GM23248 (cell line): ENCODE measurements at regions not wholly inside any gene's neighbourhood (a gene's known extent, or its start where the extent isn't known, plus 50 kb on each side); places are given as distances from the start of the nearest gene placed in this dataset.
A peak's percentile ranks its signal among the peaks of the same experiment; 100 is the strongest.

ENCODE experiments used
- DNase-seq: peaks from one replicate; pipeline ENCODE4 v3.0.0-alpha.2; 2015
- H2AFZ ChIP-seq: fragments of 200-600 bp; sonication (generic); 2 replicates; pipeline ENCODE4 v1.6.1; 2016; ENCODE audit warnings: antibody characterized with exemption
- H3F3A ChIP-seq: fragments of 200-600 bp; sonication (generic); 2 replicates; pipeline ENCODE4 v1.6.1; 2016; ENCODE audit warnings: mild to moderate bottlenecking, antibody characterized with exemption, mixed run types; ENCODE audit not compliant: insufficient read depth
- H3K27ac ChIP-seq: fragments of 200-600 bp; sonication (generic); 2 replicates; pipeline ENCODE4 v1.5.1; 2016; ENCODE audit warnings: mild to moderate bottlenecking
- H3K27me3 ChIP-seq: fragments of 200-600 bp; sonication (generic); replicated peaks from 2 replicates; pipeline ENCODE4 v1.6.1; 2016; ENCODE audit warnings: mild to moderate bottlenecking; ENCODE audit not compliant: insufficient read depth
- H3K36me3 ChIP-seq: fragments of 200-600 bp; sonication (generic); 2 replicates; pipeline ENCODE4 v1.6.1; 2016; ENCODE audit warnings: low read depth, mild to moderate bottlenecking
- H3K4me1 ChIP-seq: fragments of 200-600 bp; sonication (generic); 2 replicates; pipeline ENCODE4 v1.6.1; 2016; ENCODE audit warnings: mild to moderate bottlenecking; ENCODE audit not compliant: insufficient read depth
- H3K4me2 ChIP-seq: fragments of 200-600 bp; sonication (generic); one replicate; pipeline ENCODE4 v1.6.1; 2016; ENCODE audit warnings: mild to moderate bottlenecking; ENCODE audit not compliant: unreplicated experiment
- H3K4me3 ChIP-seq: fragments of 200-600 bp; sonication (generic); 2 replicates; pipeline ENCODE4 v1.5.1; 2016; ENCODE audit warnings: mild to moderate bottlenecking
- H3K79me2 ChIP-seq: fragments of 200-600 bp; sonication (generic); 2 replicates; pipeline ENCODE4 v1.6.1; 2016; ENCODE audit warnings: mild to moderate bottlenecking; ENCODE audit not compliant: insufficient read depth
- H3K9ac ChIP-seq: fragments of 200-600 bp; sonication (generic); 2 replicates; pipeline ENCODE4 v1.6.1; 2016; ENCODE audit warnings: mild to moderate bottlenecking
- H3K9me2 ChIP-seq: fragments of 200-600 bp; sonication (generic); 2 replicates; pipeline ENCODE4 v1.6.1; 2016; ENCODE audit warnings: mixed run types, mild to moderate bottlenecking, moderate library complexity; ENCODE audit not compliant: insufficient read depth
- H3K9me3 ChIP-seq: fragments of 200-600 bp; sonication (generic); one replicate; pipeline ENCODE4 v1.6.1; 2017; ENCODE audit warnings: low read depth
- H4K20me1 ChIP-seq: fragments of 200-600 bp; sonication (generic); 2 replicates; pipeline ENCODE4 v1.6.0; 2016; ENCODE audit not compliant: insufficient read depth
- EZH2 ChIP-seq: fragments of 200-600 bp; sonication (generic); IDR thresholded peaks from 2 replicates; pipeline ENCODE4 v1.6.1; 2018; ENCODE audit warnings: antibody characterized with exemption, mild to moderate bottlenecking; ENCODE audit not compliant: insufficient read depth, poor library complexity, severe bottlenecking
- EZH2phosphoT487 ChIP-seq: fragments of 200-600 bp; sonication (generic); IDR thresholded peaks from 2 replicates; pipeline ENCODE4 v1.6.1; 2018; ENCODE audit warnings: antibody characterized with exemption, moderate library complexity, mild to moderate bottlenecking, low read depth; ENCODE audit not compliant: insufficient read depth
- WGBS, 2 experiments: methylation state at CpG; one replicate each; pipeline ENCODE4 v1.1.6; 2015 to 2017; ENCODE audit warnings: low lambda C conversion rate in 2 of 2, low coverage in 1 of 2; ENCODE audit errors: missing lambda C conversion rate in 2 of 2; 5-methylcytosine and 5-hydroxymethylcytosine counted together
- in situ Hi-C: fragments of 300-500 bp; cut with MboI; formaldehyde crosslinking; loops from 2 replicates; pipeline ENCODE4 v1.15.0; 2020

- no peak for DNase-seq
- no peaks in the 10 kb centered on the region for H3K4me1 ChIP-seq
- peaks cover 15% of the 10 kb centered on the region; the same call in 1 of the 2 replicates for H3K27me3 ChIP-seq
- H2AFZ ChIP-seq = no peak overlapping the region
- no peak overlapping the region for H3K4me3 ChIP-seq
- H4K20me1 ChIP-seq = no peaks in the 10 kb centered on the region
- no peak overlapping the region for H3K9ac ChIP-seq
- no peaks in the 10 kb centered on the region for H3K36me3 ChIP-seq
- no peak overlapping the region for H3K27ac ChIP-seq
- H3K9me2 ChIP-seq = no peaks in the 10 kb centered on the region
- no peaks in the 10 kb centered on the region for H3K9me3 ChIP-seq
- no peak overlapping the region for H3K4me2 ChIP-seq
- no peaks in the 10 kb centered on the region for H3F3A ChIP-seq
- 60 to 70% methylated on average over 2 of the region's 2 CpGs for WGBS, 2 experiments
- TF ChIP-seq EZH2phosphoT487 = no peak
- TF ChIP-seq EZH2 = no peak
- in situ Hi-C loops = no loop called here
- H3K79me2 ChIP-seq = no peaks in the 10 kb centered on the region
Observed at GRCh38 chr7:42747044-42747443, 164.8 kb downstream of the C7orf25 start.

- no peak overlapping the region for H2AFZ ChIP-seq
- no peaks in the 10 kb centered on the region for H3K9me2 ChIP-seq
- no peaks in the 10 kb centered on the region for H3K4me1 ChIP-seq
- H3K79me2 ChIP-seq = no peaks in the 10 kb centered on the region
- H3K27ac ChIP-seq = no peak overlapping the region
- 62 to 72% methylated on average over 2 of the region's 2 CpGs for WGBS, 2 experiments
- H3F3A ChIP-seq = no peaks in the 10 kb centered on the region
- TF ChIP-seq EZH2 = no peak
- no peak for TF ChIP-seq EZH2phosphoT487
- no peak overlapping the region for H3K9ac ChIP-seq
- no peaks in the 10 kb centered on the region for H3K9me3 ChIP-seq
- no peaks in the 10 kb centered on the region for H3K36me3 ChIP-seq
- no peak overlapping the region for H3K4me2 ChIP-seq
- no peak for DNase-seq
- peaks cover 16% of the 10 kb centered on the region; the same call in 1 of the 2 replicates for H3K27me3 ChIP-seq
- no peak overlapping the region for H3K4me3 ChIP-seq
- in situ Hi-C loops = no loop called here
- H4K20me1 ChIP-seq = no peaks in the 10 kb centered on the region
Observed at GRCh38 chr7:42746214-42746613, 165.7 kb downstream of the C7orf25 start.

GRCh38 chr7:42745357-42746059 is 166.4 kb downstream of the C7orf25 start:
- DNase-seq = peak; percentile 49
- no peak overlapping the region for H3K27ac ChIP-seq
- no peaks in the 10 kb centered on the region for H3F3A ChIP-seq
- no peak overlapping the region for H2AFZ ChIP-seq
- H3K4me2 ChIP-seq = no peak overlapping the region
- H3K79me2 ChIP-seq = no peaks in the 10 kb centered on the region
- no peaks in the 10 kb centered on the region for H4K20me1 ChIP-seq
- no peaks in the 10 kb centered on the region for H3K36me3 ChIP-seq
- no peaks in the 10 kb centered on the region for H3K9me3 ChIP-seq
- no peak overlapping the region for H3K9ac ChIP-seq
- H3K9me2 ChIP-seq = no peaks in the 10 kb centered on the region
- no peaks in the 10 kb centered on the region for H3K4me1 ChIP-seq
- TF ChIP-seq EZH2phosphoT487 (no peak), EZH2 (no peak)
- peaks cover 16% of the 10 kb centered on the region; the same call in 1 of the 2 replicates for H3K27me3 ChIP-seq
- in situ Hi-C loops = no loop called here
- H3K4me3 ChIP-seq = no peak overlapping the region
- WGBS, 2 experiments = 24 to 29% methylated on average over 3 of the region's 3 CpGs

- no peaks in the 10 kb centered on the region for H3K79me2 ChIP-seq
- H3K9me3 ChIP-seq = no peaks in the 10 kb centered on the region
- H3K27me3 ChIP-seq = peaks cover 23% of the 10 kb centered on the region; the same call in 1 of the 2 replicates
- no peaks in the 10 kb centered on the region for H3K9me2 ChIP-seq
- no peaks in the 10 kb centered on the region for H3K4me1 ChIP-seq
- no peak overlapping the region for H2AFZ ChIP-seq
- H3F3A ChIP-seq = no peaks in the 10 kb centered on the region
- TF ChIP-seq EZH2 = no peak
- TF ChIP-seq EZH2phosphoT487 = no peak
- DNase-seq = no peak
- H3K27ac ChIP-seq = no peak overlapping the region
- in situ Hi-C loops = no loop called here
- H3K4me2 ChIP-seq = no peak overlapping the region
- H3K4me3 ChIP-seq = no peak overlapping the region
- no peak overlapping the region for H3K9ac ChIP-seq
- WGBS, 2 experiments = 74 to 80% methylated on average over 3 of the region's 3 CpGs
- H4K20me1 ChIP-seq = no peaks in the 10 kb centered on the region
- no peaks in the 10 kb centered on the region for H3K36me3 ChIP-seq
Observed at GRCh38 chr7:42744746-42745145, 167.1 kb downstream of the C7orf25 start.
